Smooth muscle cell (in vitro differentiated cells): ENCODE measurements at regions not wholly inside any gene's neighbourhood (a gene's known extent, or its start where the extent isn't known, plus 50 kb on each side); places are given as distances from the start of the nearest gene placed in this dataset.
A peak's percentile ranks its signal among the peaks of the same experiment; 100 is the strongest.

ENCODE experiments used
- DNase-seq: peaks from one replicate; lab custom pipeline; 2025; ENCODE audit not compliant: unreplicated experiment; lab: John Stamatoyannopoulos, UW
- H2AFZ ChIP-seq: fragments of 200-600 bp; sonication (generic); 2 replicates; pipeline ENCODE4 v1.6.0; 2016; ENCODE audit warnings: antibody characterized with exemption, low read depth, mild to moderate bottlenecking
- H3F3A ChIP-seq: fragments of 200-600 bp; sonication (generic); 2 replicates; pipeline ENCODE4 v1.6.0; 2017; ENCODE audit warnings: antibody characterized with exemption, low read depth
- H3K27ac ChIP-seq: fragments of 200-600 bp; sonication (generic); 2 replicates; pipeline ENCODE4 v1.5.1; 2016; ENCODE audit warnings: low read depth, mild to moderate bottlenecking
- H3K27me3 ChIP-seq: fragments of 200-600 bp; sonication (generic); 2 replicates; pipeline ENCODE4 v1.6.1; 2016; ENCODE audit warnings: low read depth, mild to moderate bottlenecking
- H3K36me3 ChIP-seq: fragments of 200-600 bp; sonication (generic); 2 replicates; pipeline ENCODE4 v1.5.1; 2016; ENCODE audit warnings: low read depth
- H3K4me1 ChIP-seq: fragments of 200-600 bp; sonication (generic); 2 replicates; pipeline ENCODE4 v1.5.1; 2016; ENCODE audit warnings: low read depth
- H3K4me2 ChIP-seq: fragments of 200-600 bp; sonication (generic); 2 replicates; pipeline ENCODE4 v1.6.0; 2016; ENCODE audit warnings: mild to moderate bottlenecking
- H3K4me3 ChIP-seq: fragments of 200-600 bp; sonication (generic); 2 replicates; pipeline ENCODE4 v1.5.1; 2016; ENCODE audit warnings: mild to moderate bottlenecking
- H3K79me2 ChIP-seq: fragments of 200-600 bp; sonication (generic); 2 replicates; pipeline ENCODE4 v1.6.0; 2016; ENCODE audit warnings: low read depth, mild to moderate bottlenecking
- H3K9ac ChIP-seq: fragments of 200-600 bp; sonication (generic); 2 replicates; pipeline ENCODE4 v1.6.0; 2016; ENCODE audit warnings: low read depth
- H3K9me3 ChIP-seq: fragments of 200-600 bp; sonication (generic); replicated peaks from 2 replicates; pipeline ENCODE4 v1.5.1; 2016; ENCODE audit warnings: low read depth
- H4K20me1 ChIP-seq: fragments of 200-600 bp; sonication (generic); 2 replicates; pipeline ENCODE4 v1.6.0; 2016; ENCODE audit warnings: low read depth
- WGBS: methylation state at CpG from one replicate; pipeline ENCODE4 v1.1.7; 2016; ENCODE audit warnings: low lambda C conversion rate; 5-methylcytosine and 5-hydroxymethylcytosine counted together
- TF ChIP-seq, protein P1 (sequence below): fragments of 200-600 bp; sonication (generic); IDR thresholded peaks from 2 replicates; pipeline ENCODE4 v1.5.1; 2017; ENCODE audit warnings: borderline replicate concordance, mild to moderate bottlenecking, antibody characterized with exemption; ENCODE audit not compliant: insufficient read depth, poor library complexity, severe bottlenecking

GRCh38 chrX:39965051-39965573, 132.6 kb downstream of the BCOR start:
- H3K4me1 ChIP-seq, result peaks cover 9% of the 10 kb centered on the region
- H3K4me2 ChIP-seq, result no peak overlapping the region
- H3K4me3 ChIP-seq, result no peak overlapping the region
- DNase-seq, result no peak
- no peaks in the 10 kb centered on the region for H3F3A ChIP-seq
- H2AFZ ChIP-seq, result no peak overlapping the region
- H4K20me1 ChIP-seq, result no peaks in the 10 kb centered on the region
- no peaks in the 10 kb centered on the region for H3K9me3 ChIP-seq
- TF ChIP-seq, protein P1, sequence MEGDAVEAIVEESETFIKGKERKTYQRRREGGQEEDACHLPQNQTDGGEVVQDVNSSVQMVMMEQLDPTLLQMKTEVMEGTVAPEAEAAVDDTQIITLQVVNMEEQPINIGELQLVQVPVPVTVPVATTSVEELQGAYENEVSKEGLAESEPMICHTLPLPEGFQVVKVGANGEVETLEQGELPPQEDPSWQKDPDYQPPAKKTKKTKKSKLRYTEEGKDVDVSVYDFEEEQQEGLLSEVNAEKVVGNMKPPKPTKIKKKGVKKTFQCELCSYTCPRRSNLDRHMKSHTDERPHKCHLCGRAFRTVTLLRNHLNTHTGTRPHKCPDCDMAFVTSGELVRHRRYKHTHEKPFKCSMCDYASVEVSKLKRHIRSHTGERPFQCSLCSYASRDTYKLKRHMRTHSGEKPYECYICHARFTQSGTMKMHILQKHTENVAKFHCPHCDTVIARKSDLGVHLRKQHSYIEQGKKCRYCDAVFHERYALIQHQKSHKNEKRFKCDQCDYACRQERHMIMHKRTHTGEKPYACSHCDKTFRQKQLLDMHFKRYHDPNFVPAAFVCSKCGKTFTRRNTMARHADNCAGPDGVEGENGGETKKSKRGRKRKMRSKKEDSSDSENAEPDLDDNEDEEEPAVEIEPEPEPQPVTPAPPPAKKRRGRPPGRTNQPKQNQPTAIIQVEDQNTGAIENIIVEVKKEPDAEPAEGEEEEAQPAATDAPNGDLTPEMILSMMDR, result no peak
- H3K27me3 ChIP-seq, result no peaks in the 10 kb centered on the region
- no peak overlapping the region for H3K9ac ChIP-seq
- 100% methylated on average over 1 of the region's 1 CpG for WGBS
- H3K36me3 ChIP-seq, result no peaks in the 10 kb centered on the region
- H3K27ac ChIP-seq, result no peak overlapping the region
- H3K79me2 ChIP-seq, result no peaks in the 10 kb centered on the region

- no peak overlapping the region for H2AFZ ChIP-seq
- DNase-seq, result no peak
Observed at GRCh38 chrX:39966176-39966575, 131.6 kb downstream of the BCOR start.

GRCh38 chrX:39967348-39967747, 130.4 kb downstream of the BCOR start:
- WGBS, result 39% methylated on average over 4 of the region's 4 CpGs
- Histone ChIP-seq H3K36me3 (no peaks in the 10 kb centered on the region), H3K79me2 (no peaks in the 10 kb centered on the region), H3K4me1 (peaks cover 9% of the 10 kb centered on the region), H3K4me3 (no peak overlapping the region), H3K27me3 (no peaks in the 10 kb centered on the region), H3K4me2 (no peak overlapping the region), H2AFZ (no peak overlapping the region), H4K20me1 (no peaks in the 10 kb centered on the region), H3K9ac (no peak overlapping the region), H3K9me3 (peaks cover 4% of the 10 kb centered on the region), H3F3A (no peaks in the 10 kb centered on the region), H3K27ac (no peak overlapping the region)
- no peak for DNase-seq
- TF ChIP-seq, protein P1, result no peak

More at GRCh38 chrX:39966176-39966575, 131.6 kb downstream of the BCOR start:
- WGBS, result 62% methylated on average over 8 of the region's 8 CpGs
- Histone ChIP-seq H3K4me1 (peaks cover 9% of the 10 kb centered on the region), H3K27ac (no peak overlapping the region), H4K20me1 (no peaks in the 10 kb centered on the region), H3K4me2 (peak overlapping the region; percentile 30), H3K4me3 (no peak overlapping the region), H3K9ac (no peak overlapping the region), H3K27me3 (no peaks in the 10 kb centered on the region), H3K79me2 (no peaks in the 10 kb centered on the region), H3K9me3 (no peaks in the 10 kb centered on the region), H3K36me3 (no peaks in the 10 kb centered on the region), H3F3A (no peaks in the 10 kb centered on the region)
- TF ChIP-seq, protein P1, result no peak

- DNase-seq, result no peak
- no peak overlapping the region for H3K27ac ChIP-seq
- no peaks in the 10 kb centered on the region for H3K27me3 ChIP-seq
- H3K9ac ChIP-seq, result no peak overlapping the region
- TF ChIP-seq, protein P1, result no peak
- H4K20me1 ChIP-seq, result no peaks in the 10 kb centered on the region
- H3K4me1 ChIP-seq, result peaks cover 9% of the 10 kb centered on the region
- H3K4me3 ChIP-seq, result no peak overlapping the region
- no peaks in the 10 kb centered on the region for H3F3A ChIP-seq
- WGBS, result 39% methylated on average over 16 of the region's 16 CpGs
- no peak overlapping the region for H3K4me2 ChIP-seq
- H2AFZ ChIP-seq, result peak overlapping the region; percentile 19
- peaks cover 4% of the 10 kb centered on the region for H3K9me3 ChIP-seq
- H3K79me2 ChIP-seq, result no peaks in the 10 kb centered on the region
- H3K36me3 ChIP-seq, result no peaks in the 10 kb centered on the region
Observed at GRCh38 chrX:39969099-39969818, 128.5 kb downstream of the BCOR start.
